ENCODE measurements at regions not wholly inside any gene's neighbourhood (a gene's known extent, or its start where the extent isn't known, plus 50 kb on each side); places are given as distances from the start of the nearest gene placed in this dataset.
"Not testable (repeated sequence)": the region's sequence is repeated elsewhere in the genome, so short reads cannot be mapped to it uniquely, and the experiment has no call there.

GRCh38 chr20:52438326-52438963, 246.9 kb upstream of the ZFP64 start:
- Mint-ChIP-seq H3K9me3 (no peaks in the 10 kb centered on the region), H3K36me3 (ENCODE audit: low read depth) (no peaks in the 10 kb centered on the region), H3K27me3 (ENCODE audit: low read depth) (no peaks in the 10 kb centered on the region), H3K4me3 (no peak overlapping the region), H3K4me1 (ENCODE audit: low read depth) (no peaks in the 10 kb centered on the region), H3K27ac (no peak overlapping the region)
- CTCF ChIA-PET: interaction anchor here (1.2 kb wide), 1 partner anchor 52 kb away, joined by 3 read pairs; no protein-coding TSS in a partner anchor
- no peak for DNase-seq
- intact Hi-C loops (cut with micrococcal nuclease): no loop called here

GRCh38 chr20:52434453-52434852, 242.9 kb upstream of the ZFP64 start:
- Mint-ChIP-seq H3K27me3 (ENCODE audit: low read depth) (no peaks in the 10 kb centered on the region), H3K36me3 (ENCODE audit: low read depth) (no peaks in the 10 kb centered on the region), H3K9me3 (peaks cover 5% of the 10 kb centered on the region), H3K27ac (no peak overlapping the region), H3K4me1 (ENCODE audit: low read depth) (no peaks in the 10 kb centered on the region), H3K4me3 (no peak overlapping the region)
- CTCF ChIA-PET: no interaction called here
- no peak for DNase-seq
- intact Hi-C loops (cut with micrococcal nuclease): no loop called here

GRCh38 chr20:52434041-52434425, 242.5 kb upstream of the ZFP64 start:
- no peaks in the 10 kb centered on the region for H3K27me3 Mint-ChIP-seq (ENCODE audit: low read depth)
- intact Hi-C loops (cut with micrococcal nuclease): no loop called here
- H3K36me3 Mint-ChIP-seq (ENCODE audit: low read depth): no peaks in the 10 kb centered on the region
- peaks cover 9% of the 10 kb centered on the region for H3K9me3 Mint-ChIP-seq
- H3K27ac Mint-ChIP-seq: no peak overlapping the region
- CTCF ChIA-PET: no interaction called here
- no peak for DNase-seq
- H3K4me1 Mint-ChIP-seq (ENCODE audit: low read depth): no peaks in the 10 kb centered on the region
- no peak overlapping the region for H3K4me3 Mint-ChIP-seq

GRCh38 chr20:52433326-52434040, 241.9 kb upstream of the ZFP64 start:
- CTCF ChIA-PET: no interaction called here
- no peak overlapping the region for H3K27ac Mint-ChIP-seq
- intact Hi-C loops (cut with micrococcal nuclease): no loop called here

GRCh38 chr20:52432740-52433139, 241.2 kb upstream of the ZFP64 start:
- Mint-ChIP-seq H3K27ac (no peak overlapping the region), H3K27me3 (ENCODE audit: low read depth) (no peaks in the 10 kb centered on the region), H3K36me3 (ENCODE audit: low read depth) (no peaks in the 10 kb centered on the region), H3K4me3 (no peak overlapping the region), H3K4me1 (ENCODE audit: low read depth) (no peaks in the 10 kb centered on the region), H3K9me3 (peaks cover 13% of the 10 kb centered on the region)
- intact Hi-C loops (cut with micrococcal nuclease): no loop called here
- CTCF ChIA-PET: no interaction called here
- no peak for DNase-seq

More at GRCh38 chr20:52433326-52434040, 241.9 kb upstream of the ZFP64 start:
- Mint-ChIP-seq H3K4me1 (ENCODE audit: low read depth) (no peaks in the 10 kb centered on the region), H3K27me3 (ENCODE audit: low read depth) (no peaks in the 10 kb centered on the region), H3K36me3 (ENCODE audit: low read depth) (no peaks in the 10 kb centered on the region), H3K9me3 (peaks cover 13% of the 10 kb centered on the region), H3K4me3 (no peak overlapping the region)
- DNase-seq: no peak

- DNase-seq: no peak
- Mint-ChIP-seq H3K27ac (no peak overlapping the region), H3K27me3 (ENCODE audit: low read depth) (no peaks in the 10 kb centered on the region), H3K9me3 (peaks cover 14% of the 10 kb centered on the region), H3K4me1 (ENCODE audit: low read depth) (peaks cover 16% of the 10 kb centered on the region), H3K36me3 (ENCODE audit: low read depth) (no peaks in the 10 kb centered on the region), H3K4me3 (no peak overlapping the region)
- CTCF ChIA-PET: no interaction called here
- intact Hi-C loops (cut with micrococcal nuclease): no loop called here
Measured at GRCh38 chr20:52429029-52429428, 237.4 kb upstream of the ZFP64 start.

GRCh38 chr20:52427960-52428359, 236.4 kb upstream of the ZFP64 start:
- no peak overlapping the region for H3K27ac Mint-ChIP-seq
- H3K27me3 Mint-ChIP-seq (ENCODE audit: low read depth): no peaks in the 10 kb centered on the region
- no peak for DNase-seq
- no peaks in the 10 kb centered on the region for H3K36me3 Mint-ChIP-seq (ENCODE audit: low read depth)
- H3K9me3 Mint-ChIP-seq: peaks cover 14% of the 10 kb centered on the region
- CTCF ChIA-PET: interaction anchor here (0.6 kb wide), 2 partner anchors 64 to 67 kb away, joined by 3 to 4 read pairs; no protein-coding TSS in a partner anchor
- intact Hi-C loops (cut with micrococcal nuclease): no loop called here
- no peak overlapping the region for H3K4me3 Mint-ChIP-seq
- H3K4me1 Mint-ChIP-seq (ENCODE audit: low read depth): peaks cover 16% of the 10 kb centered on the region

GRCh38 chr20:52426856-52427255, 235.3 kb upstream of the ZFP64 start:
- intact Hi-C loops (cut with micrococcal nuclease): no loop called here
- Mint-ChIP-seq H3K36me3 (ENCODE audit: low read depth) (no peaks in the 10 kb centered on the region), H3K27ac (no peak overlapping the region), H3K4me3 (no peak overlapping the region), H3K4me1 (ENCODE audit: low read depth) (peaks cover 16% of the 10 kb centered on the region), H3K27me3 (ENCODE audit: low read depth) (no peaks in the 10 kb centered on the region), H3K9me3 (peaks cover 14% of the 10 kb centered on the region)
- peak; percentile 12 for DNase-seq
- CTCF ChIA-PET: no interaction called here

GRCh38 chr20:52425701-52426100, 234.1 kb upstream of the ZFP64 start:
- DNase-seq: no peak
- peaks cover 19% of the 10 kb centered on the region for H3K4me1 Mint-ChIP-seq (ENCODE audit: low read depth)
- H3K4me3 Mint-ChIP-seq: no peak overlapping the region
- no peak overlapping the region for H3K27ac Mint-ChIP-seq
- intact Hi-C loops (cut with micrococcal nuclease): no loop called here
- CTCF ChIA-PET: no interaction called here
- no peaks in the 10 kb centered on the region for H3K36me3 Mint-ChIP-seq (ENCODE audit: low read depth)
- H3K27me3 Mint-ChIP-seq (ENCODE audit: low read depth): no peaks in the 10 kb centered on the region
- peaks cover 9% of the 10 kb centered on the region for H3K9me3 Mint-ChIP-seq

- H3K9me3 Mint-ChIP-seq: peaks cover 9% of the 10 kb centered on the region
- intact Hi-C loops (cut with micrococcal nuclease): no loop called here
- CTCF ChIA-PET: no interaction called here
- no peak overlapping the region for H3K27ac Mint-ChIP-seq
- H3K4me3 Mint-ChIP-seq: no peak overlapping the region
- H3K36me3 Mint-ChIP-seq (ENCODE audit: low read depth): no peaks in the 10 kb centered on the region
- H3K27me3 Mint-ChIP-seq (ENCODE audit: low read depth): no peaks in the 10 kb centered on the region
- peaks cover 19% of the 10 kb centered on the region for H3K4me1 Mint-ChIP-seq (ENCODE audit: low read depth)
- DNase-seq: no peak
Measured at GRCh38 chr20:52425253-52425652, 233.7 kb upstream of the ZFP64 start.

GRCh38 chr20:52424357-52424942, 232.9 kb upstream of the ZFP64 start:
- H3K27ac Mint-ChIP-seq; intact Hi-C loops (cut with micrococcal nuclease); DNase-seq; H3K36me3 Mint-ChIP-seq (ENCODE audit: low read depth); H3K4me3 Mint-ChIP-seq; H3K27me3 Mint-ChIP-seq (ENCODE audit: low read depth); CTCF ChIA-PET: not testable (repeated sequence)
- H3K4me1 Mint-ChIP-seq (ENCODE audit: low read depth): peaks cover 19% of the 10 kb centered on the region
- peaks cover 10% of the 10 kb centered on the region for H3K9me3 Mint-ChIP-seq

GRCh38 chr20:52423536-52424140, 232.1 kb upstream of the ZFP64 start:
- H3K27me3 Mint-ChIP-seq (ENCODE audit: low read depth); DNase-seq; CTCF ChIA-PET; H3K4me3 Mint-ChIP-seq; intact Hi-C loops (cut with micrococcal nuclease); H3K27ac Mint-ChIP-seq; H3K9me3 Mint-ChIP-seq; H3K36me3 Mint-ChIP-seq (ENCODE audit: low read depth): not testable (repeated sequence)
- H3K4me1 Mint-ChIP-seq (ENCODE audit: low read depth): peaks cover 19% of the 10 kb centered on the region
